IMR-90 (cell line): ENCODE measurements at regions not wholly inside any gene's neighbourhood (a gene's known extent, or its start where the extent isn't known, plus 50 kb on each side); places are given as distances from the start of the nearest gene placed in this dataset.

Experiments used
- CTCF ChIP-seq: conservative IDR thresholded peaks from 2 replicates; pipeline ENCODE4 v1.5.1; 2012; ENCODE audit warnings: mild to moderate bottlenecking, low read depth, low read length, improper control_type of control experiment
- POLR2A ChIP-seq: IDR thresholded peaks from 2 replicates; pipeline ENCODE4 v1.6.1; 2012; ENCODE audit warnings: mild to moderate bottlenecking, low read depth, low read length
- RFX5 ChIP-seq: IDR thresholded peaks from 2 replicates; pipeline ENCODE4 v1.8.0; 2012; ENCODE audit warnings: low read depth, mild to moderate bottlenecking, low read length, moderate library complexity

- TF ChIP-seq CTCF (no peak), POLR2A (no peak), RFX5 (no peak)
Measured at GRCh38 chr2:144931480-144931879, 411.6 kb upstream of the ZEB2 start.
